Superior temporal gyrus (tissue), 1 donor: ENCODE measurements at regions not wholly inside any gene's neighbourhood (a gene's known extent, or its start where the extent isn't known, plus 50 kb on each side); places are given as distances from the start of the nearest gene placed in this dataset.
A peak's percentile ranks its signal among the peaks of the same experiment; 100 is the strongest.

Experiments
- DNase-seq: peaks from one replicate; pipeline ENCODE4 v3.0.0-alpha.2; 2016; ENCODE audit errors: extremely low spot score

DNA sequence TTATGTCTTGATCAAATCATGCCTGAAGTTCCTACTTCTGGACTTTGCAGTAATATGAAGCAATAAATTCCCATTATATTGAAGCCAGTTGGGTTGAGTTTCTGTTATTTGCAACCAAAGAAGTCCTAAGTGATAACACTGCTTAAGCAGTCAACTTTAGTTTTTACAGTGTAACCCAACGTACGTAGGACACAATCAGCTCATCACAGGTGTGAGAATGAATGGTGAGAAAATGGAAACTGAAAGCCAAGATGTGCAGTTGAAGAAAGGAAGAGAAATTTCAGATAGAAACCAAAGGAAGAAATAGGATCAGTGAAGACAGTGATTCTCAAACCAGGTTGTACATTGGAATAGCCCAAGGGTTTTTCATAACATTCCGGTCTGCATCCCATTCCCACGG is 211.4 kb upstream of the ZFP64 start:
- DNase-seq: no peak

GRCh38 chr20:52402514-52402913 is 210.9 kb upstream of the ZFP64 start:
- no peak for DNase-seq

- DNase-seq: no peak
Measured at GRCh38 chr20:52401431-52401830, 209.9 kb upstream of the ZFP64 start.

DNA sequence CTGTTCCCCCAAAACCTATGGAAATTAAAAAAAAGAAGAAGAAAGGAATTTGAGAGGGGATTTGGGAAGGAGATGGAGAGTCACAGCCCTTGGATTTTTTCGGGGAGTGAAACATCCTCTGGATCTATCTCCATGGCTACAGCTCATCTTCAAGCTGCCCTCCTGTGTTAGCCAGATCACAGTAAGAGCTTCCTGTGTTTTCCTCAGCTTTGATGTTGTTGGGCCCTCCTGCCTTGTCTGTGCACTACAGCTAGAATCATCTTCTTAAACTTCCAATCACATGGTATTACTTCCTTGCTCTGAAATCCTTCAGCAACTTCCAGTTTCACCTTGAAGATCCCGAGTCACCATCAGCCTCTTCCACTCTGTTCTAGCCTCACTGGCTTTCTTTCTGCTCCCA is 207.8 kb upstream of the ZFP64 start:
- DNase-seq: no peak

- DNase-seq: no peak
Measured at GRCh38 chr20:52389606-52390005, 198.0 kb upstream of the ZFP64 start.

DNA sequence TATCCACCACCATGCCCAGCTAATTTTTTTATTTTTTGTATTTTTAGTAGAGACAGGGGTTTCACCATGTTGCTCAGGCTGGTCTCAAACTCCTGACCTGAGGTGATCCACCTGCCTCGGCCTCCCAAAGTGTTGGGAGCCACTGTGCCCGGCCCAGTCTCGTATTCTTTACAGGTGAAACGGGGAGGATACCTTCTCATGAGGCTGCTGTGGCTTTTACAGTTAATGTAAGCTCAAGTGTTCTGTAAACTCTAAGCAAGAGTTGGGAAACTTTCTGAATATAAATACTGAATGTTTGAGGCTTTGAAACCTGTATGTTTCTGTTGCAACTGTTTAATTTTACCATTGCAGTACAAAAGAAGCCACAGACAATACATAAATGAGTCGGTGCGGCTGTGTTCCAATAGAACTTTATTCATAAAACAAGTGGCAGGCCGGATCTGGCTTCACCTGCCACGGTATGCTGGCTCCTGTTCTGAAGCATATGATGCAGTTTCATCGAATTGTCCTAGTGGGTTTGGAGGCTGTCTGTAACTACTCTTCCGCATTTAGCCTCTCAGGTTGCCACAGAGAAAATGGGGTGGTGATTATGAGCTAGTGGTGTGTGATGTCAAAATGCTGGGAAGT is 192.5 kb upstream of the ZFP64 start:
- DNase-seq: no peak

- DNase-seq: no peak
Measured at GRCh38 chr20:52382933-52383332, 191.4 kb upstream of the ZFP64 start.

DNA sequence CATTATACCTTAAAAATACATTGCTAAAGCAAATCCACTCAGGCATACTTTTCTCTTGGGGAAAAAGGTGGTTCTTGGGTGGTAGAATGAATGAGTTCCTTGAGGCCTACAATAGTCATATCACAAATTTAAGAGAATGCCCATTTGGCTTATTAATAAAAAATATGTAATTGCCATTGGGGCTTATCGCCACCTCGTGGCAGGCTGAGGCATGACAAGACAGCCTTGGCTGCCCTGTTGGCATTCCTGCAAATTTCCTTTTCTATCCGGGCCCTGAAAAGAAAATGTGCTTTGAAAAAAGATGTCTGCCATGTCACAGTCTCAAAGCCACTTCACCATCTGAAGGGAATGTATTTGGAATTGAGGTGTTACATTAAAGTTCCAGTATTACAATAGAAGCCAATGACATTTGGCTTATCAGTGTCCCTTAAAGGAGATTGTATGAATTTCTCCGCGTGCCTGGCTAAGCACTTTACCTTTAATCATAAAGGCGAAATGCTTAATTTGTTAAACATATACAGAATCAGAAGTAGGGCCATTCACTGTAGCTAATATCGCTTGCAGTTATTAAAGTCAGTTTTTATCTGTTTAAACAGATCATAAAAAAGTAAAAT is 188.3 kb upstream of the ZFP64 start:
- DNase-seq: peak; percentile 38

- no peak for DNase-seq
Measured at GRCh38 chr20:52372169-52372568, 180.6 kb upstream of the ZFP64 start.

DNA sequence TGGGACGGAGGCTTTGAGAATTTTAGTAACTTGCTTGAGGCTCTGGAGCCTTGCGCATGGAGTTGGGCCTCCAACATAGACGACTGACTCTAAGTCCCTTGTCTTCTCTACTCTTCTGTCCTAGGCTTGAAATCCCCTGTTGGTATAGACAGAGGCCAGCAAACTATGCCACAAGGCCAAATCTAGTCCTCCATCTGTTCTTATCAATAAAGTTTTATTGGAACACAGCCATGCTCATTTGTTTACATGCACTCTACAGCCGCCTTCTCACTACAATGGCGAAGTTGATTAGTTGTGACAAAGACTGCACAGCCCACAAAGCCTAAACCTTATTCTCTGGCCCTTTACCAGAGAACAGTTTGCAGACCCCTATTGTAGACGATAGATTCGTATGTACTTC is 174.1 kb upstream of the ZFP64 start:
- no peak for DNase-seq

- DNase-seq: no peak
Measured at GRCh38 chr20:52364405-52364804, 172.8 kb upstream of the ZFP64 start.

GRCh38 chr20:52361650-52362049 is 170.1 kb upstream of the ZFP64 start:
- DNase-seq: no peak

DNA sequence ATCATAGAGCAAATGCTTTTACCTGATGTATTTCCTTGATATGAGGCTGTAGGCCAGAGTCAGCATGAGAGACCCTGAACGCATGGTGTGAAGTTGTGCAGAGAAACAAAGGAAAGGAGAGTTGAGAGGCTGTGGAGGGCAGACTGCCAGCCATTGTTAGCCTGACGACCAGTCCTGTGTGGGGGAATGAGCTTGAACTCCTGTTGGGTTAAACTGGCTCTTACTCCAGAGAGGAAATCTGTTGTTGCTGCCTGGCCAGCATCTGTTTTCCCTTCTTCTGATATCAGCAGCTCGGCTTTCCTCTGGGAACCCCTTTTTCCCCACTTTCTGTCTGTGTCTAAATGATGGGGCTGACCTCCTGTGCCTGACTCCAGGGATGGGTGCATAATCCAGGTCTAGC is 158.2 kb upstream of the ZFP64 start:
- DNase-seq: no peak

- peak; percentile 10 for DNase-seq
Measured at GRCh38 chr20:52348434-52348833, 156.9 kb upstream of the ZFP64 start.

DNA sequence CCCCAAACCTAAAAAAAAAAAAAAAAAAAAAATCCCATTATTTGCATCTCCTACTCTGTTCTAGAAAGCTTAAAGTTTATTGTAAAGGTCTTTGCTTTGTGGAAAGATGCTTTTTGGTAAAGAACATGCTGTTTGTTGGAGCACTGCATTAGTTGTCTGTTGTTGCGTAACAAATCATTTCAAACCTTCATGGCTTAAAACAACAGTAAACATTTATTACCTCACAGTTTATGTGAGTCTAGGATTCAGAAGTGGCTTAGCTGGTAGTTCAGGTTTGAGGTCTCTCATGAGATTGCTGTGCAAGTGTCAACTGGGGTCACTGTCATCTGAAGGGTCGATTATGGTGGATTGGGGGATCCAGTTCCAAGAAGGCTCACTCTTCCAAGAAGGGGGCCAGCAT is 155.2 kb upstream of the ZFP64 start:
- DNase-seq: no peak

- no peak for DNase-seq
Measured at GRCh38 chr20:52342913-52343312, 151.3 kb upstream of the ZFP64 start.

DNA sequence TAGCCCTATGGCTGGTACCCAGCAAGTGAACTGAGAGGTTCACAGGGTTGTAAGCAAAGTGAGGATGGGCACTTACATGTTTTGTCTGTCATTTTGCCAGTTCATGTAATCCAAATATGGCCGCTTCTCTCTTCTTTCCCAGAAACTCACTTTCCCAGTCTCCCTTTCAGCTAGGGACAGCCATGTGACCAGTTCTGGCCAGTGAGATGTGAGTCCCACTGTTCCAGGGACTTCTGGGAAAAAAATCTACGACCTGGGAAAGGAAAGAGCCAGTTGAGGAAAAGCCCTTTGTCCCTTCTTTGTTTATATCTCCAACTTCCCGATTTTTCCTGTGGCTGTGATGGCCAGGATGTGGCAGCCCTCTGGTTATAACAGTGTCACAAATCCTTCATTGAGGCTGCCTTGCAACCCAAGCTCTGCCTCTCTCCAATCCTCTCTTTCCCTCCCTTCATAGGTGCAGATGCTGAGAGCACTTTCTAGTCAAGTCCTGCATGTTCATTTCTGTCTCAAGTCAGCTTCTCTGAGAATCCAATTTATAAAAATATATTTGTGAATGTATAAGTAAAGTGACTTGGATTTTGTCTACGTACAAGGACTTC is 148.6 kb upstream of the ZFP64 start:
- no peak for DNase-seq

DNA sequence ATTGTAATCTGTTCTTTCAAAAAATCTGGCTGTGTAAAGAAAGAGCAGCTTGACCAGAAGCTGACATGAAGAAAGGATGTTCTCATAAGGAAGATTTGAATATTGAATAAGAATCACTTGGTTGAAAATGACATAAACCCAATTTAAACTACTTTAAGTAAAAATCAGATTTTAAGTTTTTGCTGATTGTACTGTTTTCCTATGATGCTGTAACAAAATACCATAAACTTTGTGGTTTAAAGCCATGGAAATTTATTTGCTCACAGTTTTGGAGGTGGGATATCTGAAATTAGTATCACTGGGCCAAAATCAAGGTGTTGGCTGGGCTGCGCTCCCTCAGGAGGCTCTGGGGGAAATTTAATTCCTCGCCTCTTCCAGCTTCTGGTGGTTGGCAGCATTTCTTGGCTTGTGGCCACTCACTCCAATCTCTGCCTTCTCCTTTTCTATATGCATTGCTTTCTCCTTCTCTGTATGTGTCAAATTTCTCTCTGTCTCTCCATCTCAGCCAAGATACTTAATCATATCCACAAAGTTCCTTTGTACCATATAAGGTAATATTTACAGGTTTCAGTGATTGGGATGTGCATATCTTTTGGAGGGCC is 141.2 kb upstream of the ZFP64 start:
- DNase-seq: no peak

- DNase-seq: no peak
Measured at GRCh38 chr20:52332230-52332629, 140.7 kb upstream of the ZFP64 start.

DNA sequence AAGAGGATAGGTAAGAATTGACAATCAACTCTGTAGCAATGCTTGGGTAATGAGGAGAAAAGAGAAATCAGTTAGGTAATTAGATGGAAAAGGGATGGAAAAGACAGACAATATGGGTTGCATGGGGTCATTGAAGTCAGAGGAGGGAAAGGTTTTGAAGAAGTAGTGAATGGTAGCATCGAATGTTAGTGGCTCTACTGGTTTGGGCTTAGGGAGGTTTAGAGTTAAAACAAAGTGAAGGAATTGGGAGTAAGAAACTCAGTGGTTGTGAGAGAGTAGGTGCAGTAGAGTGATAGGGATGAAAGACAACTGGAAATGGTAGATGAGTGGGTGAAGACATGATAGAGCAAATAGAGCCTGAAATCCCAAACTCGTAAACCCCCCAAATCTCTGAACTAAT is 140.1 kb upstream of the ZFP64 start:
- no peak for DNase-seq

GRCh38 chr20:52321396-52321795 is 129.8 kb upstream of the ZFP64 start:
- no peak for DNase-seq

GRCh38 chr20:52318651-52319050 is 127.1 kb upstream of the ZFP64 start:
- no peak for DNase-seq

DNA sequence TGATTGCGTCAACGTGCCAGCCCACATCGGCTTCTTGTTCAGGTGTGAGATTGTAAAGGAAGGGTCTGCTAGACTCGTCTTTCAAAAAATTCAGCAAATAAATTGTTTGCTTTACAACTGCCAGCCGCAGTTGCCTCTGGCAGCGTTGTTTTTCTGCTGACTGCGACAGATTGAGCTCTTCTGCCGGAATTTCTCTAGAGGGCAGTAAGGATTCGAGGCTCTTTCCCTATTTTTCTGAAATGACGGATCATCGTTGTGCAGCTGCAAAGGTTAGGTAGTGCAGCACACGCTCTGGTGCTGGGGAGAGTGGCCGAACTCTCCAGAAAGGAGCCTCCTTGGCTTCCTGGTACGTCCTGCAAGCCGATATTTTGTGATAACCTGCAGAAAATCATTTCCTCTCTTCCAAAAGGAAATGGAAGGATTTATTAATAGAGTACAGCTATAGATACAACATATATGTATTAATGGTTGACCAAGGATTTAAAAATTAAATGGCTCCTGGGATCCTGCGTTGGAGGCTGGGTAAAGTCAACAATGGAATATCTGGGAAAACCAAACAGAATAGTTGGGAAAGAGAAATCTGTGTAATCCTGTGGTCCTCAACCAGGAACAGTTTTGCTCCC is 121.9 kb upstream of the ZFP64 start:
- peak; percentile 75 for DNase-seq
